Vagina (tissue), 2 donors: ENCODE measurements at regions not wholly inside any gene's neighbourhood (a gene's known extent, or its start where the extent isn't known, plus 50 kb on each side); places are given as distances from the start of the nearest gene placed in this dataset.

Experiments used
- CTCF ChIP-seq, 3 experiments: fragments of 450-650 bp in 2 of 3; fragments of 200-600 bp in 1 of 3; sonication (generic) in 1 of 3; IDR thresholded peaks; one replicate each; pipeline ENCODE4 v1.5.1; 2017 to 2019; ENCODE audit warnings: antibody characterized with exemption in 3 of 3, mild to moderate bottlenecking in 2 of 3, moderate library complexity in 2 of 3
- POLR2A ChIP-seq, 2 donors: fragments of 450-650 bp; IDR thresholded peaks; one replicate each; pipeline ENCODE4 v1.6.1; 2017; ENCODE audit warnings: antibody characterized with exemption in 2 of 2, mild to moderate bottlenecking in 2 of 2, moderate library complexity in 2 of 2

- no peak for TF ChIP-seq CTCF (IDR thresholded peaks at IDR 0.05)
- TF ChIP-seq POLR2A (IDR thresholded peaks at IDR 0.05): no peak
Observed at GRCh38 chr15:84398763-84399701, 163.5 kb downstream of the GOLGA6L4 start.
